ENCODE measurements at regions not wholly inside any gene's neighbourhood (a gene's known extent, or its start where the extent isn't known, plus 50 kb on each side); places are given as distances from the start of the nearest gene placed in this dataset.

GRCh38 chr2:204074456-204074855 is 137.9 kb downstream of the ICOS start:
- no peaks in the 10 kb centered on the region for H3F3A ChIP-seq (ENCODE audit: control insufficient read depth, insufficient read depth)

GRCh38 chr2:204078003-204078698 is 141.6 kb downstream of the ICOS start:
- no peak overlapping the region for H3K4me2 ChIP-seq (ENCODE audit: low read length)
- no peaks in the 10 kb centered on the region for H3K36me3 ChIP-seq (ENCODE audit: control insufficient read depth, low read length)
- peaks cover 4% of the 10 kb centered on the region for H3K27me3 ChIP-seq (ENCODE audit: control insufficient read depth, low read length)
- no peak overlapping the region for H3K27ac ChIP-seq (ENCODE audit: low read depth, low read length)
- no peaks in the 10 kb centered on the region for H3K9me2 ChIP-seq (replicated peaks; ENCODE audit: control insufficient read depth, low read length)
- no peak for TF ChIP-seq CTCF (IDR thresholded peaks at IDR 0.05; ENCODE audit: low read depth, low read length, poor library complexity, severe bottlenecking)
- TF ChIP-seq EZH2phosphoT487 (IDR thresholded peaks at IDR 0.05; ENCODE audit: borderline replicate concordance, low read length): no peak
- H3K4me1 ChIP-seq (ENCODE audit: control insufficient read depth, low read length): no peaks in the 10 kb centered on the region
- no peak overlapping the region for H3K4me3 ChIP-seq (ENCODE audit: low read length)
- H3K9me3 ChIP-seq (ENCODE audit: control insufficient read depth, insufficient read depth, low read length): no peaks in the 10 kb centered on the region
- H4K20me1 ChIP-seq (ENCODE audit: control insufficient read depth, insufficient read depth, low read depth, low read length): no peaks in the 10 kb centered on the region
- H3K79me2 ChIP-seq (ENCODE audit: control insufficient read depth, low read length): no peaks in the 10 kb centered on the region
- H3F3A ChIP-seq (ENCODE audit: control insufficient read depth, insufficient read depth): no peaks in the 10 kb centered on the region

More at GRCh38 chr2:204074456-204074855, 137.9 kb downstream of the ICOS start:
- Histone ChIP-seq H3K9me2 (replicated peaks; ENCODE audit: control insufficient read depth, low read length) (no peaks in the 10 kb centered on the region), H3K4me2 (ENCODE audit: low read length) (no peak overlapping the region), H3K4me1 (ENCODE audit: control insufficient read depth, low read length) (no peaks in the 10 kb centered on the region), H3K27me3 (ENCODE audit: control insufficient read depth, low read length) (no peaks in the 10 kb centered on the region; the same call in 1 of the 2 replicates), H3K79me2 (ENCODE audit: control insufficient read depth, low read length) (no peaks in the 10 kb centered on the region), H3K27ac (ENCODE audit: low read depth, low read length) (no peak overlapping the region), H3K9me3 (ENCODE audit: control insufficient read depth, insufficient read depth, low read length) (no peaks in the 10 kb centered on the region), H3K4me3 (ENCODE audit: low read length) (no peak overlapping the region), H4K20me1 (ENCODE audit: control insufficient read depth, insufficient read depth, low read depth, low read length) (no peaks in the 10 kb centered on the region), H3K36me3 (ENCODE audit: control insufficient read depth, low read length) (no peaks in the 10 kb centered on the region)
- TF ChIP-seq EZH2phosphoT487 (IDR thresholded peaks at IDR 0.05; ENCODE audit: borderline replicate concordance, low read length) (no peak), CTCF (IDR thresholded peaks at IDR 0.05; ENCODE audit: low read depth, low read length, poor library complexity, severe bottlenecking) (no peak)

GRCh38 chr2:204081487-204082425 is 145.2 kb downstream of the ICOS start:
- Histone ChIP-seq H3K4me1 (ENCODE audit: control insufficient read depth, low read length) (no peaks in the 10 kb centered on the region), H3K4me3 (ENCODE audit: low read length) (no peak overlapping the region), H4K20me1 (ENCODE audit: control insufficient read depth, insufficient read depth, low read depth, low read length) (no peaks in the 10 kb centered on the region), H3K9me2 (replicated peaks; ENCODE audit: control insufficient read depth, low read length) (no peaks in the 10 kb centered on the region), H3K36me3 (ENCODE audit: control insufficient read depth, low read length) (no peaks in the 10 kb centered on the region), H3K4me2 (ENCODE audit: low read length) (no peak overlapping the region), H3K9me3 (ENCODE audit: control insufficient read depth, insufficient read depth, low read length) (no peaks in the 10 kb centered on the region), H3F3A (ENCODE audit: control insufficient read depth, insufficient read depth) (no peaks in the 10 kb centered on the region), H3K79me2 (ENCODE audit: control insufficient read depth, low read length) (no peaks in the 10 kb centered on the region), H3K27me3 (ENCODE audit: control insufficient read depth, low read length) (peaks cover 7% of the 10 kb centered on the region), H3K27ac (ENCODE audit: low read depth, low read length) (no peak overlapping the region)
- no peak for TF ChIP-seq CTCF (IDR thresholded peaks at IDR 0.05; ENCODE audit: low read depth, low read length, poor library complexity, severe bottlenecking)
- no peak for TF ChIP-seq EZH2phosphoT487 (IDR thresholded peaks at IDR 0.05; ENCODE audit: borderline replicate concordance, low read length)

Data from DOHH2 (cell line).